ENCODE measurements at regions not wholly inside any gene's neighbourhood (a gene's known extent, or its start where the extent isn't known, plus 50 kb on each side); places are given as distances from the start of the nearest gene placed in this dataset.

GRCh38 chr1:193434319-193434718 is 247.9 kb upstream of the B3GALT2 start:
- no peak for TF ChIP-seq CTCF (IDR thresholded peaks at IDR 0.05)
- Histone ChIP-seq H3K36me3 (no peaks in the 10 kb centered on the region), H3K4me3 (no peak overlapping the region), H3K27ac (no peak overlapping the region), H3K9me3 (peaks cover 0 to 11% (median 4%) of the 10 kb centered on the region in 3 donors), H3K27me3 (no peaks in the 10 kb centered on the region), H3K4me1 (no peaks in the 10 kb centered on the region)
- intact Hi-C loops (cut with DNase I; ENCODE audit: low total_unique reads) = no loop called here
- no peak for DNase-seq

GRCh38 chr1:193433599-193433998 is 247.2 kb upstream of the B3GALT2 start:
- DNase-seq = no peak
- Histone ChIP-seq H3K4me3 (no peak overlapping the region), H3K27ac (no peak overlapping the region), H3K4me1 (no peaks in the 10 kb centered on the region), H3K9me3 (peaks cover 0 to 11% (median 4%) of the 10 kb centered on the region in 3 donors), H3K27me3 (no peaks in the 10 kb centered on the region), H3K36me3 (no peaks in the 10 kb centered on the region)
- TF ChIP-seq CTCF (IDR thresholded peaks at IDR 0.05) = no peak
- intact Hi-C loops (cut with DNase I; ENCODE audit: low total_unique reads) = no loop called here

GRCh38 chr1:193432979-193433587 is 246.7 kb upstream of the B3GALT2 start:
- Histone ChIP-seq H3K36me3 (no peaks in the 10 kb centered on the region), H3K9me3 (peaks cover 0 to 11% (median 4%) of the 10 kb centered on the region in 3 donors), H3K4me1 (no peaks in the 10 kb centered on the region), H3K27me3 (no peaks in the 10 kb centered on the region), H3K4me3 (no peak overlapping the region), H3K27ac (no peak overlapping the region)
- intact Hi-C loops (cut with DNase I; ENCODE audit: low total_unique reads) = no loop called here
- no peak for DNase-seq
- TF ChIP-seq CTCF (IDR thresholded peaks at IDR 0.05) = no peak

GRCh38 chr1:193431265-193431977 is 245.0 kb upstream of the B3GALT2 start:
- no peaks in the 10 kb centered on the region for H3K36me3 ChIP-seq
- no peaks in the 10 kb centered on the region for H3K27me3 ChIP-seq
- H3K9me3 ChIP-seq = peaks cover 0 to 11% (median 4%) of the 10 kb centered on the region in 3 donors
- intact Hi-C loops (cut with DNase I; ENCODE audit: low total_unique reads) = no loop called here
- H3K27ac ChIP-seq = no peak overlapping the region
- H3K4me1 ChIP-seq = no peaks in the 10 kb centered on the region
- no peak overlapping the region for H3K4me3 ChIP-seq
- no peak for TF ChIP-seq CTCF (IDR thresholded peaks at IDR 0.05)
- no peak for DNase-seq

- intact Hi-C loops (cut with DNase I; ENCODE audit: low total_unique reads) = no loop called here
- no peaks in the 10 kb centered on the region for H3K27me3 ChIP-seq
- no peak overlapping the region for H3K27ac ChIP-seq
- H3K4me3 ChIP-seq = no peak overlapping the region
- DNase-seq = no peak
- H3K4me1 ChIP-seq = no peaks in the 10 kb centered on the region
- H3K9me3 ChIP-seq = peaks cover 0 to 5% (median 0%) of the 10 kb centered on the region in 3 donors
- TF ChIP-seq CTCF (IDR thresholded peaks at IDR 0.05) = no peak
- H3K36me3 ChIP-seq = no peaks in the 10 kb centered on the region
Measured at GRCh38 chr1:193427524-193427923, 241.1 kb upstream of the B3GALT2 start.

Data from tibial artery (tissue), 4 donors.